Left lung (tissue), 4 donors: ENCODE measurements at regions not wholly inside any gene's neighbourhood (a gene's known extent, or its start where the extent isn't known, plus 50 kb on each side); places are given as distances from the start of the nearest gene placed in this dataset.
A peak's percentile ranks its signal among the peaks of the same experiment; 100 is the strongest.

Experiments used
- ATAC-seq: fragments of 200-7000 bp; cut with Tn5 transposase; one replicate; pipeline ENCODE4 v1.9.1; 2020; ENCODE audit warnings: moderate library complexity
- DNase-seq, 4 donors: peaks; one replicate each; pipeline ENCODE4 v3.0.0-alpha.2; 2013 to 2020
- H3K27ac ChIP-seq, 2 donors: fragments of 200-600 bp; sonication (generic) in 1 of 2; one replicate each; pipeline versions ENCODE4 v1.5.0 to v1.8.0; 2020 to 2021
- H3K27me3 ChIP-seq, 2 donors: fragments of 200-600 bp; sonication (generic) in 1 of 2; one replicate each; pipeline versions ENCODE4 v1.5.0 to v1.8.0; 2020 to 2021
- H3K36me3 ChIP-seq, 2 donors: fragments of 200-600 bp; sonication (generic) in 1 of 2; one replicate each; pipeline versions ENCODE4 v1.5.0 to v1.8.0; 2020 to 2021
- H3K4me1 ChIP-seq, 2 donors: fragments of 200-600 bp; one replicate each; pipeline ENCODE4 v1.8.0; 2021
- H3K4me3 ChIP-seq, 2 donors: fragments of 200-600 bp; sonication (generic) in 1 of 2; one replicate each; pipeline versions ENCODE4 v1.5.0 to v1.8.0; 2020 to 2021; ENCODE audit warnings: mild to moderate bottlenecking in 1 of 2
- H3K9me3 ChIP-seq, 2 donors: fragments of 200-600 bp; sonication (generic) in 1 of 2; one replicate each; pipeline versions ENCODE4 v1.5.0 to v1.8.0; 2020 to 2021
- intact Hi-C, 2 donors: fragments of 100-400 bp; cut with DNase I; formaldehyde crosslinking; loops; one replicate each; pipeline versions ENCODE4 v1.11.2 to v1.14.2; 2022
- TF ChIP-seq, protein P1 (sequence below), 2 donors: fragments of 200-600 bp; sonication (generic) in 1 of 2; IDR thresholded peaks; one replicate each; pipeline versions ENCODE4 v1.5.0 to v1.8.0; 2021; ENCODE audit warnings: antibody characterized with exemption in 2 of 2
- donor health status: DM: no; HTN: yes; CAD: no.
- donor health status: DM: no; HTN: no; CAD: no.

DNA sequence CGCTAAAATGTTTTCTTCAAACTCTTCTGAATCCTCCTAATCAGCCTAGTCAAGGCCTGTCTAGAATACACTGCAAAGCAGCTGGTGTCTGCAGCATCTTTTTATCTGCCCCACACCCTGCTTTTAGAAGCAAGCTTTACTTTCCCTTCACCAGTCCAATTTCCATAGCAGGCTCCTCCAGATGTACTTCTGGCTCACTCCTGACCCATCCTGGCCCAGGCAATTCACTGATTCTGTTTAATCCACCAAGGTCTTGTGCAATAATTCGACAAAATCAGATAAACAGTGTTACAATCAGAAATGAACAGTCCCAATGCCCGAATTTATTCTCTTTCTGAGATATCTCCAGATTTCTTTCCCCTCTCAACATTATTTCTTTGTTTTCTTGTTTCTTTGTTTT is 415.2 kb upstream of the SGCG start:
- no peak overlapping the region for H3K27ac ChIP-seq
- no peak overlapping the region for H3K4me3 ChIP-seq
- no peaks in the 10 kb centered on the region for H3K4me1 ChIP-seq
- ATAC-seq (no peak), DNase-seq (peak in 2 of 4 donors; percentile 17 to 32)
- TF ChIP-seq, protein P1, sequence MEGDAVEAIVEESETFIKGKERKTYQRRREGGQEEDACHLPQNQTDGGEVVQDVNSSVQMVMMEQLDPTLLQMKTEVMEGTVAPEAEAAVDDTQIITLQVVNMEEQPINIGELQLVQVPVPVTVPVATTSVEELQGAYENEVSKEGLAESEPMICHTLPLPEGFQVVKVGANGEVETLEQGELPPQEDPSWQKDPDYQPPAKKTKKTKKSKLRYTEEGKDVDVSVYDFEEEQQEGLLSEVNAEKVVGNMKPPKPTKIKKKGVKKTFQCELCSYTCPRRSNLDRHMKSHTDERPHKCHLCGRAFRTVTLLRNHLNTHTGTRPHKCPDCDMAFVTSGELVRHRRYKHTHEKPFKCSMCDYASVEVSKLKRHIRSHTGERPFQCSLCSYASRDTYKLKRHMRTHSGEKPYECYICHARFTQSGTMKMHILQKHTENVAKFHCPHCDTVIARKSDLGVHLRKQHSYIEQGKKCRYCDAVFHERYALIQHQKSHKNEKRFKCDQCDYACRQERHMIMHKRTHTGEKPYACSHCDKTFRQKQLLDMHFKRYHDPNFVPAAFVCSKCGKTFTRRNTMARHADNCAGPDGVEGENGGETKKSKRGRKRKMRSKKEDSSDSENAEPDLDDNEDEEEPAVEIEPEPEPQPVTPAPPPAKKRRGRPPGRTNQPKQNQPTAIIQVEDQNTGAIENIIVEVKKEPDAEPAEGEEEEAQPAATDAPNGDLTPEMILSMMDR (IDR thresholded peaks at IDR 0.05): no peak
- no peaks in the 10 kb centered on the region for H3K27me3 ChIP-seq
- no peaks in the 10 kb centered on the region for H3K9me3 ChIP-seq
- H3K36me3 ChIP-seq: no peaks in the 10 kb centered on the region
- intact Hi-C loops: no loop called here

DNA sequence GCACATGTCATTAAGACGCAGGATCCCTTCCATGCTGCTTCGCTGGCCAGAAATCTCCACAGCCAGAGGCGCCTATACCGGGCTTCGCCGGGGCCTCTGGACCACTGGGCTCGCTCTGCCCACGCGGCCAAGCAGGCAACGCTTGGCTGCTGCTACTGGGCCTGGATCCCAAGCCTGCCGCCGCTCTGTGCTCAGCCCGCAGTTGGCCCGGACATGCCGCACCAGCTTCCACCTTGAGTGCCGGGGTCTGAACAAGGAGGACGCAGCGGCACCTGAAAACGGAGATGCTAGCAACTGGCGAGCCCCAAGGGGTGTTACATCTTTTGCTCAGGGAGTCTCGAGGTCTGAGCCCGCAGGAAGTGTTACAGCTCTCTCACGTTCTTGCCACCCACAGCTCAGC is 409.9 kb upstream of the SGCG start:
- no peaks in the 10 kb centered on the region for H3K9me3 ChIP-seq

DNA sequence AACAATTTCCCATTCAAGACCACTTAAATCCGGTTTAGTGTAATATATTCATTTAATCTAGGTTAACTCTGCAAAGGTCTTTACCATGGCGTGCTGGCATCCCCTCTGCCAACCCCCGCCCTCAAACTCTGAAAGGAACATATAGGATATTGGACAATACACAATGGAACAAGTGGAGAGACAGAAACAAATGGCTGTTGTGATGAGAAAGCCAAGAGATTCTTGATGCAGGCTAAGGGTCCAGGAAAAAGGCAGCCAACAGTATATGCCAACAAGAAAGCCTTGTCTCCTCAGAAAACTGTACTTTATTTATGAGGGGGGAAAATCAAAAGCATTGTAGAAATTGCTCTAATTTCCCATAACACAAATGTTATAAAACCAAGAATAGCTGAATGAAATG is 407.3 kb upstream of the SGCG start:
- DNase-seq: no peak
- no peak for ATAC-seq
- no peaks in the 10 kb centered on the region for H3K4me1 ChIP-seq

More for the DNA sequence above, 409.9 kb upstream of the SGCG start:
- DNase-seq: no peak
- no peak overlapping the region for H3K4me3 ChIP-seq
- no peak for ATAC-seq
- no peak overlapping the region for H3K27ac ChIP-seq
- H3K27me3 ChIP-seq: no peaks in the 10 kb centered on the region
- TF ChIP-seq, protein P1 (IDR thresholded peaks at IDR 0.05): no peak
- no peaks in the 10 kb centered on the region for H3K4me1 ChIP-seq
- H3K36me3 ChIP-seq: no peaks in the 10 kb centered on the region
- intact Hi-C loops: no loop called here

DNA sequence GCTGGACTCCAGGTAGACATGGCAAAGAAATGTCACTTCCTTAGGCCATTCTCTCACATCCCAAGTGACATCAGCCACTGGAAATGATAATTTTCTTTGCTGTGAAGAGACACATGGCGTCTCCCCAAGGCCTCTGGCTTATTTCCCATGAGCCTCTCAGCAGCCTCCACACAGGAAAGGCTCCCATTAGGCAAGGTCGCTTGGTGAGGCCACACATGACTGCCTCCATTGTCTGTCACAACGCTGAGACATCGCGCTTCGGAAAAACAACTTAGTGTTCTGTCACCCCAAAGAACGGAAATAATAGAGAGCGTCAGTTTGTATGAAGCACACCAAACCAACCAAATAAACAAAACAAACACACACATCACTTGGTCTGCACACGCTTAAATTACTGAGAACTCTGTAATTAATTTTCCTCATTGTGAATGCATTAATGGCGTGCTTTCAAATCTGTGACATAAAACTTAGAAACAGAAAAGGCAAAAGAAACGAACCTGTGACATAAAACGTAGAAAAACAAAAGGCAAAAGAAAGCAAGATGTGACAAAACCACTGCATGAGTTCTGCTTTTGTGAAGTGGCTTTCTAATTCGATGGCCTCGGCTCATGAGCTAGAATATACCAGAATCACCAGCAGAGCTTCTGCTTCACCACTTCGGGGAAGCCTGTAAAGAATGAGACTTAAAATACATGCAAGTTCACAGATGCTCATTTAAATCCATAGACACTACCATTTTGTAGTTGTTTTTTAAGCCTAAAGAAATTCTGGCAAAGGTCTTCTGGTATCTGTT is 404.2 kb upstream of the SGCG start:
- TF ChIP-seq, protein P1 (IDR thresholded peaks at IDR 0.05): no peak
- ATAC-seq (no peak), DNase-seq (no peak)
- Histone ChIP-seq H3K4me3 (no peak overlapping the region), H3K9me3 (no peaks in the 10 kb centered on the region), H3K36me3 (no peaks in the 10 kb centered on the region), H3K27ac (no peak overlapping the region), H3K4me1 (no peaks in the 10 kb centered on the region), H3K27me3 (no peaks in the 10 kb centered on the region)
- intact Hi-C loops: no loop called here

More for the DNA sequence above, 407.3 kb upstream of the SGCG start:
- TF ChIP-seq, protein P1 (IDR thresholded peaks at IDR 0.05): no peak
- Histone ChIP-seq H3K4me3 (no peak overlapping the region), H3K27me3 (no peaks in the 10 kb centered on the region), H3K9me3 (no peaks in the 10 kb centered on the region), H3K36me3 (no peaks in the 10 kb centered on the region), H3K27ac (no peak overlapping the region)
- intact Hi-C loops: no loop called here

DNA sequence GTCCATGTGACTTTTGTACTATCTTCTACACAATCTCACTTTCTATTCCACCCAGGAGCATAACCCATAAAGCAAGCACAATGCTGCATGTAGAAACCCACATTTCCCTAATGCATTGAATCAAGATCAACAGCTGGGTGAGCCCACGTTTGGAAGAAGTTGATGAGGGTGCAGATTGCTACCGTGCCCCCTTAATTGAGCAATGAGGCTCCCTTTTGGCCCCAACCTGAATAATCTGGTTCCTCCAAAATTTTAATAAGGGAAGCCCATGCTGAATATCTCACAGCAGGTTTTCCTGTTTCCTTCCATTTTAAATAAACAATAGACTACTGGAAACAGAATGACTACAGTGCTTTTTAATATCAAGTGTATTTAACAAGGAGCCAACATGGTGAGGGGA is 403.6 kb upstream of the SGCG start:
- no peak for ATAC-seq
- TF ChIP-seq, protein P1 (IDR thresholded peaks at IDR 0.05): no peak
- DNase-seq: no peak
- no peak overlapping the region for H3K4me3 ChIP-seq
- no peak overlapping the region for H3K27ac ChIP-seq
- intact Hi-C loops: no loop called here
- no peaks in the 10 kb centered on the region for H3K27me3 ChIP-seq
- no peaks in the 10 kb centered on the region for H3K9me3 ChIP-seq
- H3K36me3 ChIP-seq: no peaks in the 10 kb centered on the region
- H3K4me1 ChIP-seq: no peaks in the 10 kb centered on the region
